WTC11 (cell line): ENCODE measurements at regions not wholly inside any gene's neighbourhood (a gene's known extent, or its start where the extent isn't known, plus 50 kb on each side); places are given as distances from the start of the nearest gene placed in this dataset.

Source experiments
- ATAC-seq: fragments of 200-7000 bp; cut with Tn5 transposase; 2 replicates; pipeline ENCODE4 v1.10.0; 2021; ENCODE audit warnings: mild to moderate bottlenecking, moderate library complexity
- CTCF ChIA-PET: fragments of 300-600 bp; sonication (Branson Sonifier 250); formaldehyde crosslinking; loops from one replicate; lab custom pipeline; 2021; ENCODE audit warnings: antibody characterized with exemption; lab: Charles Lee
- POLR2A ChIA-PET: fragments of 350-600 bp; sonication (Branson Sonifier 250); formaldehyde crosslinking; loops from one replicate; lab custom pipeline; 2021; ENCODE audit warnings: antibody characterized with exemption; lab: Charles Lee
- DNase-seq: peaks from one replicate; pipeline ENCODE4 v3.0.0; 2021; ENCODE audit warnings: low spot score
- H3K27ac Mint-ChIP-seq: 2 replicates; pipeline ENCODE4 v1.8.0; 2021; ENCODE audit warnings: mixed read lengths
- H3K27me3 Mint-ChIP-seq: 2 replicates; pipeline ENCODE4 v1.8.0; 2021; ENCODE audit warnings: low read depth, mild to moderate bottlenecking, moderate library complexity, mixed read lengths
- H3K36me3 Mint-ChIP-seq: 2 replicates; pipeline ENCODE4 v1.8.0; 2021; ENCODE audit warnings: mixed read lengths
- H3K4me1 Mint-ChIP-seq: 2 replicates; pipeline ENCODE4 v1.8.0; 2022; ENCODE audit warnings: mixed read lengths
- H3K4me3 Mint-ChIP-seq: 2 replicates; pipeline ENCODE4 v1.8.0; 2021; ENCODE audit warnings: mild to moderate bottlenecking, moderate library complexity, mixed read lengths
- H3K9me3 Mint-ChIP-seq: 2 replicates; pipeline ENCODE4 v1.8.0; 2021; ENCODE audit warnings: mixed read lengths
- CREM ChIP-seq: sonication (generic); formaldehyde crosslinking; IDR thresholded peaks from 2 replicates; pipeline ENCODE4 v1.8.1; 2022; ENCODE audit warnings: mild to moderate bottlenecking, missing genetic modification reagents, moderate library complexity
- CTCF ChIP-seq: fragments of 200-600 bp; IDR thresholded peaks from 2 replicates; pipeline ENCODE4 v1.8.0; 2022; ENCODE audit warnings: antibody characterized with exemption
- E2F1 ChIP-seq: sonication (generic); formaldehyde crosslinking; IDR thresholded peaks from 2 replicates; pipeline ENCODE4 v1.8.0; 2022; ENCODE audit warnings: mild to moderate bottlenecking, missing genetic modification reagents
- EMX1 ChIP-seq: fragments of 250-450 bp; sonication (Bioruptor Pico); IDR thresholded peaks from 2 replicates; pipeline ENCODE4 v1.8.0; 2021; ENCODE audit warnings: mild to moderate bottlenecking
- IRF2 ChIP-seq: sonication (generic); formaldehyde crosslinking; IDR thresholded peaks from 2 replicates; pipeline ENCODE4 v1.8.0; 2022; ENCODE audit warnings: low read depth, missing genetic modification reagents, borderline replicate concordance
- JUN ChIP-seq: sonication (generic); formaldehyde crosslinking; IDR thresholded peaks from 2 replicates; pipeline ENCODE4 v1.8.0; 2023; ENCODE audit warnings: mild to moderate bottlenecking, missing genetic modification reagents
- NFYB ChIP-seq: sonication (generic); formaldehyde crosslinking; conservative IDR thresholded peaks from 2 replicates; pipeline ENCODE4 v1.8.0; 2022; ENCODE audit warnings: low read depth, missing genetic modification reagents
- SP1 ChIP-seq: sonication (generic); formaldehyde crosslinking; conservative IDR thresholded peaks from 2 replicates; pipeline ENCODE4 v1.8.1; 2022; ENCODE audit warnings: missing genetic modification reagents
- ZNF232 ChIP-seq: sonication (generic); formaldehyde crosslinking; IDR thresholded peaks from 2 replicates; pipeline ENCODE4 v1.8.0; 2022; ENCODE audit warnings: mild to moderate bottlenecking, missing genetic modification reagents
- ZNF671 ChIP-seq: fragments of 250-450 bp; sonication (Bioruptor Pico); IDR thresholded peaks from 2 replicates; pipeline ENCODE4 v1.8.0; 2021; ENCODE audit warnings: mild to moderate bottlenecking
- TF ChIP-seq, protein P1 (sequence below): sonication (generic); formaldehyde crosslinking; IDR thresholded peaks from 2 replicates; pipeline ENCODE4 v1.8.0; 2022; ENCODE audit warnings: mild to moderate bottlenecking, missing genetic modification reagents
- TF ChIP-seq, protein P2 (sequence below): sonication (generic); formaldehyde crosslinking; IDR thresholded peaks from 2 replicates; pipeline ENCODE4 v1.8.0; 2022; ENCODE audit warnings: missing genetic modification reagents
- TF ChIP-seq, protein P3 (sequence below): sonication (generic); formaldehyde crosslinking; IDR thresholded peaks from 2 replicates; pipeline ENCODE4 v1.8.0; 2023; ENCODE audit warnings: missing genetic modification reagents, mild to moderate bottlenecking, borderline replicate concordance

- TF ChIP-seq, protein P1, sequence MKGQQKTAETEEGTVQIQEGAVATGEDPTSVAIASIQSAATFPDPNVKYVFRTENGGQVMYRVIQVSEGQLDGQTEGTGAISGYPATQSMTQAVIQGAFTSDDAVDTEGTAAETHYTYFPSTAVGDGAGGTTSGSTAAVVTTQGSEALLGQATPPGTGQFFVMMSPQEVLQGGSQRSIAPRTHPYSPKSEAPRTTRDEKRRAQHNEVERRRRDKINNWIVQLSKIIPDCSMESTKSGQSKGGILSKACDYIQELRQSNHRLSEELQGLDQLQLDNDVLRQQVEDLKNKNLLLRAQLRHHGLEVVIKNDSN (CRISPR knock-in tag) = no peak
- TF ChIP-seq E2F1 (CRISPR knock-in tag) (no peak), NFYB (CRISPR knock-in tag) (no peak), SP1 (no peak), CREM (CRISPR knock-in tag) (no peak)
These were observed 146.6 kb upstream of the RFX3 start (continued) for GRCh38 chr9:3672399-3672798.

DNA sequence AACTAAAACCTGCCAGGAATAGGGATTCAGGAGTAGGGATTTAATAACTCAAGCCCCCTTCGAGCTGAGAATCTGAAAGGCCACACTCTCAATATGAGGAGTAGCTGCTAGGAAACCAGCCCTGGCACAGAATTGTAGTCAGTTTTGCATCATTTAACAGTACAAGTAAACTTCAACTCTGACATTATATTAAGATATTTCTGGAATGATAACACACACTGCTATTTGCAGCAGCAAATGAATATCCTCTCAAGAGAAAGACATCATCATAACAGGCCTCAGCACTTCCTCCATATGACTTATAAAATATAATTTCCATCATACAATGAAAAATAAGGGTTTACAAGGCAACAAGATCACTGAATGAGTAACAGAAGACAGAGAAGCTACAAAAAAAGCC is 138.2 kb upstream of the RFX3 start:
- no peak for DNase-seq
- Mint-ChIP-seq H3K27me3 (no peaks in the 10 kb centered on the region), H3K27ac (no peak overlapping the region), H3K4me3 (no peak overlapping the region), H3K4me1 (peaks cover 17% of the 10 kb centered on the region), H3K36me3 (no peaks in the 10 kb centered on the region), H3K9me3 (no peaks in the 10 kb centered on the region)
- no peak for ATAC-seq
- TF ChIP-seq EMX1 (CRISPR knock-in tag) (no peak), ZNF671 (CRISPR knock-in tag) (no peak), JUN (CRISPR knock-in tag) (no peak), IRF2 (CRISPR knock-in tag) (no peak), CTCF (no peak), E2F1 (CRISPR knock-in tag) (no peak), SP1 (no peak), ZNF232 (no peak), NFYB (CRISPR knock-in tag) (no peak)
- TF ChIP-seq, protein P2, sequence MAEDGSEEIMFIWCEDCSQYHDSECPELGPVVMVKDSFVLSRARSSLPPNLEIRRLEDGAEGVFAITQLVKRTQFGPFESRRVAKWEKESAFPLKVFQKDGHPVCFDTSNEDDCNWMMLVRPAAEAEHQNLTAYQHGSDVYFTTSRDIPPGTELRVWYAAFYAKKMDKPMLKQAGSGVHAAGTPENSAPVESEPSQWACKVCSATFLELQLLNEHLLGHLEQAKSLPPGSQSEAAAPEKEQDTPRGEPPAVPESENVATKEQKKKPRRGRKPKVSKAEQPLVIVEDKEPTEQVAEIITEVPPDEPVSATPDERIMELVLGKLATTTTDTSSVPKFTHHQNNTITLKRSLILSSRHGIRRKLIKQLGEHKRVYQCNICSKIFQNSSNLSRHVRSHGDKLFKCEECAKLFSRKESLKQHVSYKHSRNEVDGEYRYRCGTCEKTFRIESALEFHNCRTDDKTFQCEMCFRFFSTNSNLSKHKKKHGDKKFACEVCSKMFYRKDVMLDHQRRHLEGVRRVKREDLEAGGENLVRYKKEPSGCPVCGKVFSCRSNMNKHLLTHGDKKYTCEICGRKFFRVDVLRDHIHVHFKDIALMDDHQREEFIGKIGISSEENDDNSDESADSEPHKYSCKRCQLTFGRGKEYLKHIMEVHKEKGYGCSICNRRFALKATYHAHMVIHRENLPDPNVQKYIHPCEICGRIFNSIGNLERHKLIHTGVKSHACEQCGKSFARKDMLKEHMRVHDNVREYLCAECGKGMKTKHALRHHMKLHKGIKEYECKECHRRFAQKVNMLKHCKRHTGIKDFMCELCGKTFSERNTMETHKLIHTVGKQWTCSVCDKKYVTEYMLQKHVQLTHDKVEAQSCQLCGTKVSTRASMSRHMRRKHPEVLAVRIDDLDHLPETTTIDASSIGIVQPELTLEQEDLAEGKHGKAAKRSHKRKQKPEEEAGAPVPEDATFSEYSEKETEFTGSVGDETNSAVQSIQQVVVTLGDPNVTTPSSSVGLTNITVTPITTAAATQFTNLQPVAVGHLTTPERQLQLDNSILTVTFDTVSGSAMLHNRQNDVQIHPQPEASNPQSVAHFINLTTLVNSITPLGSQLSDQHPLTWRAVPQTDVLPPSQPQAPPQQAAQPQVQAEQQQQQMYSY (CRISPR knock-in tag) = no peak
- TF ChIP-seq, protein P3, sequence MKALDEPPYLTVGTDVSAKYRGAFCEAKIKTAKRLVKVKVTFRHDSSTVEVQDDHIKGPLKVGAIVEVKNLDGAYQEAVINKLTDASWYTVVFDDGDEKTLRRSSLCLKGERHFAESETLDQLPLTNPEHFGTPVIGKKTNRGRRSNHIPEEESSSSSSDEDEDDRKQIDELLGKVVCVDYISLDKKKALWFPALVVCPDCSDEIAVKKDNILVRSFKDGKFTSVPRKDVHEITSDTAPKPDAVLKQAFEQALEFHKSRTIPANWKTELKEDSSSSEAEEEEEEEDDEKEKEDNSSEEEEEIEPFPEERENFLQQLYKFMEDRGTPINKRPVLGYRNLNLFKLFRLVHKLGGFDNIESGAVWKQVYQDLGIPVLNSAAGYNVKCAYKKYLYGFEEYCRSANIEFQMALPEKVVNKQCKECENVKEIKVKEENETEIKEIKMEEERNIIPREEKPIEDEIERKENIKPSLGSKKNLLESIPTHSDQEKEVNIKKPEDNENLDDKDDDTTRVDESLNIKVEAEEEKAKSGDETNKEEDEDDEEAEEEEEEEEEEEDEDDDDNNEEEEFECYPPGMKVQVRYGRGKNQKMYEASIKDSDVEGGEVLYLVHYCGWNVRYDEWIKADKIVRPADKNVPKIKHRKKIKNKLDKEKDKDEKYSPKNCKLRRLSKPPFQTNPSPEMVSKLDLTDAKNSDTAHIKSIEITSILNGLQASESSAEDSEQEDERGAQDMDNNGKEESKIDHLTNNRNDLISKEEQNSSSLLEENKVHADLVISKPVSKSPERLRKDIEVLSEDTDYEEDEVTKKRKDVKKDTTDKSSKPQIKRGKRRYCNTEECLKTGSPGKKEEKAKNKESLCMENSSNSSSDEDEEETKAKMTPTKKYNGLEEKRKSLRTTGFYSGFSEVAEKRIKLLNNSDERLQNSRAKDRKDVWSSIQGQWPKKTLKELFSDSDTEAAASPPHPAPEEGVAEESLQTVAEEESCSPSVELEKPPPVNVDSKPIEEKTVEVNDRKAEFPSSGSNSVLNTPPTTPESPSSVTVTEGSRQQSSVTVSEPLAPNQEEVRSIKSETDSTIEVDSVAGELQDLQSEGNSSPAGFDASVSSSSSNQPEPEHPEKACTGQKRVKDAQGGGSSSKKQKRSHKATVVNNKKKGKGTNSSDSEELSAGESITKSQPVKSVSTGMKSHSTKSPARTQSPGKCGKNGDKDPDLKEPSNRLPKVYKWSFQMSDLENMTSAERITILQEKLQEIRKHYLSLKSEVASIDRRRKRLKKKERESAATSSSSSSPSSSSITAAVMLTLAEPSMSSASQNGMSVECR (CRISPR knock-in tag) = no peak
- ChIA-PET POLR2A (no interaction called here), CTCF (interaction anchor here (1.2 kb wide), 1 partner anchor 413 kb away, joined by 3 read pairs; no protein-coding TSS in a partner anchor)
